Panc1 (cell line): ENCODE measurements at regions not wholly inside any gene's neighbourhood (a gene's known extent, or its start where the extent isn't known, plus 50 kb on each side); places are given as distances from the start of the nearest gene placed in this dataset.

ENCODE experiments used
- ATAC-seq: fragments of 200-7000 bp; cut with Tn5 transposase; 2 replicates; pipeline ENCODE4 v1.9.1; 2020; ENCODE audit warnings: mild to moderate bottlenecking, moderate library complexity
- BruUV-seq: library from RNA; stranded (reverse); fragments of 400-500 nt; replicated peaks from 2 replicates; lab custom pipeline; 2021; lab: Mats Ljungman, UMichigan
- CTCF ChIA-PET: fragments of 300-600 bp; sonication (Branson Sonifier 250); formaldehyde crosslinking; loops from one replicate; lab custom pipeline; 2022; ENCODE audit warnings: antibody characterized with exemption; lab: Charles Lee
- POLR2A ChIA-PET: fragments of 300-600 bp; sonication (Branson Sonifier 250); formaldehyde crosslinking; loops from one replicate; lab custom pipeline; 2022; ENCODE audit warnings: antibody characterized with exemption; lab: Charles Lee
- DNase-seq: peaks from one replicate; pipeline ENCODE4 v3.0.0-alpha.2; 2010; ENCODE audit warnings: low read depth, low spot score
- H3K27ac ChIP-seq: 2 replicates; pipeline ENCODE4 v1.5.1; 2011; ENCODE audit warnings: mild to moderate bottlenecking, low read length, inconsistent platforms
- H3K27me3 ChIP-seq: fragments of 200-500 bp; sonication (Bioruptor generic); 2 replicates; pipeline ENCODE4 v1.6.0; 2014; ENCODE audit warnings: low read length, inconsistent platforms; ENCODE audit not compliant: control insufficient read depth, insufficient read depth
- H3K36me3 ChIP-seq: fragments of 200-500 bp; sonication (Bioruptor generic); 2 replicates; pipeline ENCODE4 v1.5.1; 2014; ENCODE audit warnings: inconsistent platforms, mild to moderate bottlenecking, low read length, moderate library complexity; ENCODE audit not compliant: control insufficient read depth, insufficient read depth
- H3K4me1 ChIP-seq: 2 replicates; pipeline ENCODE4 v1.5.1; 2011; ENCODE audit warnings: inconsistent platforms, mild to moderate bottlenecking, low read length, moderate library complexity; ENCODE audit not compliant: control insufficient read depth, insufficient read depth
- H3K4me3 ChIP-seq, 2 experiments: 2 replicates each; pipeline ENCODE4 v1.5.1; 2011 to 2012; ENCODE audit warnings: low read depth in 2 of 2, low read length in 2 of 2, mild to moderate bottlenecking in 2 of 2, inconsistent platforms in 1 of 2, moderate library complexity in 1 of 2
- H3K9me3 ChIP-seq: fragments of 200-500 bp; sonication (Bioruptor generic); 2 replicates; pipeline ENCODE4 v1.5.1; 2014; ENCODE audit warnings: low read depth, mild to moderate bottlenecking, inconsistent platforms, low read length, moderate library complexity; ENCODE audit not compliant: control insufficient read depth, insufficient read depth
- POLR2AphosphoS5 ChIP-seq: IDR thresholded peaks from 2 replicates; pipeline ENCODE4 v1.6.1; 2012; ENCODE audit warnings: mild to moderate bottlenecking, low read depth, low read length, moderate library complexity
- SIN3A ChIP-seq: IDR thresholded peaks from 2 replicates; pipeline ENCODE4 v1.6.1; 2012; ENCODE audit warnings: low read depth, mild to moderate bottlenecking, low read length, moderate library complexity, borderline replicate concordance; ENCODE audit not compliant: insufficient read depth
- TCF7L2 ChIP-seq: IDR thresholded peaks from 2 replicates; pipeline ENCODE4 v1.6.1; 2011; ENCODE audit warnings: mild to moderate bottlenecking, low read depth, low read length, inconsistent platforms
- in situ Hi-C: cut with HindIII; loops from 2 replicates; pipeline ENCODE4 v1.10.0; 2016; ENCODE audit warnings: low sequenced_read_pairs, low pct_unique_long_range_greater_than_20kb
- intact Hi-C: fragments of 100-400 bp; cut with micrococcal nuclease; formaldehyde crosslinking; loops from one replicate; pipeline ENCODE4 v1.10.0; 2022; ENCODE audit not compliant: unreplicated experiment
- TF ChIP-seq, protein P1 (sequence below), 2 experiments: IDR thresholded peaks; 2 replicates each; pipeline ENCODE4 v1.6.1; 2011 to 2012; ENCODE audit warnings: low read depth in 2 of 2, control low read depth in 1 of 2, low read length in 1 of 2, mild to moderate bottlenecking in 1 of 2, moderate library complexity in 1 of 2; ENCODE audit not compliant: insufficient read depth in 1 of 2
- TF ChIP-seq, protein P2 (sequence below): fragments of 450-650 bp; IDR thresholded peaks from 2 replicates; pipeline ENCODE4 v1.5.1; 2017; ENCODE audit warnings: mild to moderate bottlenecking

DNA sequence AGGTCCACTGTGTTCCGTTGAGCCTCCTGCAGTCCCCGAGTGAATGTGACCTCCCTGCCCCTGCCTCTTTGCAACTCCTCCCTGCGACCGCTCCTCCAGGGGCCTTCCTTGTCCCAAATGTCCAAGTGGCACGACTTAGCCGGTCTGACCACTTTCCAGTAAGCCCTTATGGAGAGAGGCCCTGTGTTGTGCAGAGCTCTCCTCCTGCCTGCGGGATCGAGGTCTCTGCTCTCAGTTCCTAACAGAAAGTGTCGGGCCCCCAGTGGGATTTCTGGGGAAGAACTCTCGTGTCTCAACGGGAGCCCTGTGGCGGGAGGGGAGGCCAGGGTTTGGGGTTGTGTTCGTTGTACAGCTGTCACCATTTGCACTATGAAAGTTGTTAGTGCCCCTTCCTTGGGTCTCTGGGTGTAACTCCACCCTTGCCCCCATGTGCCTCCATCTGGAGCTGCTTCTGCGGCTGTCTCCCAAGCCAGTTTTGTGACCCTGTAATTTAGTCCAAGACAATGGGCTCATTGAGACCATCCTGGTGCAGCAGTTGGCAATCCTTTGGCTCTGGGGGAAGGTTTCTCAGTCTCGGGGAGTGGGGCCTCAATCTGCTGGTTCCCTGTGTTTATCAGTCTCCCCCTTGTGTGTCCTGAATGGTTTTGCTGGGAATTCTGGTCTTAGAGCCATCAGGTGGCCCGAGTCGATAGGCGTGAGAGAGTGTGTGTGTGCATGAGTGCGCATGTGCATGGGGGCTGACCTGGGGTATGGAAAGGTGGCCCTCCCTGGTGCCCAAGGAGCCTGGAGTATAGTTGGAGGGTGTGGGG, 234.5 kb downstream of the SEC14L1 start:
- Histone ChIP-seq H3K4me3 (peak overlapping the region; percentile 50 to 54), H3K36me3 (no peaks in the 10 kb centered on the region), H3K4me1 (peaks cover 88% of the 10 kb centered on the region), H3K27ac (peak overlapping the region; percentile 90), H3K27me3 (no peaks in the 10 kb centered on the region), H3K9me3 (no peaks in the 10 kb centered on the region)
- intact Hi-C loops: no loop called here
- ChIA-PET POLR2A (no interaction called here), CTCF (no interaction called here)
- ATAC-seq (no peak), DNase-seq (no peak)
- BruUV-seq: no TSS peak
- in situ Hi-C loops: no loop called here
- TF ChIP-seq, protein P1, sequence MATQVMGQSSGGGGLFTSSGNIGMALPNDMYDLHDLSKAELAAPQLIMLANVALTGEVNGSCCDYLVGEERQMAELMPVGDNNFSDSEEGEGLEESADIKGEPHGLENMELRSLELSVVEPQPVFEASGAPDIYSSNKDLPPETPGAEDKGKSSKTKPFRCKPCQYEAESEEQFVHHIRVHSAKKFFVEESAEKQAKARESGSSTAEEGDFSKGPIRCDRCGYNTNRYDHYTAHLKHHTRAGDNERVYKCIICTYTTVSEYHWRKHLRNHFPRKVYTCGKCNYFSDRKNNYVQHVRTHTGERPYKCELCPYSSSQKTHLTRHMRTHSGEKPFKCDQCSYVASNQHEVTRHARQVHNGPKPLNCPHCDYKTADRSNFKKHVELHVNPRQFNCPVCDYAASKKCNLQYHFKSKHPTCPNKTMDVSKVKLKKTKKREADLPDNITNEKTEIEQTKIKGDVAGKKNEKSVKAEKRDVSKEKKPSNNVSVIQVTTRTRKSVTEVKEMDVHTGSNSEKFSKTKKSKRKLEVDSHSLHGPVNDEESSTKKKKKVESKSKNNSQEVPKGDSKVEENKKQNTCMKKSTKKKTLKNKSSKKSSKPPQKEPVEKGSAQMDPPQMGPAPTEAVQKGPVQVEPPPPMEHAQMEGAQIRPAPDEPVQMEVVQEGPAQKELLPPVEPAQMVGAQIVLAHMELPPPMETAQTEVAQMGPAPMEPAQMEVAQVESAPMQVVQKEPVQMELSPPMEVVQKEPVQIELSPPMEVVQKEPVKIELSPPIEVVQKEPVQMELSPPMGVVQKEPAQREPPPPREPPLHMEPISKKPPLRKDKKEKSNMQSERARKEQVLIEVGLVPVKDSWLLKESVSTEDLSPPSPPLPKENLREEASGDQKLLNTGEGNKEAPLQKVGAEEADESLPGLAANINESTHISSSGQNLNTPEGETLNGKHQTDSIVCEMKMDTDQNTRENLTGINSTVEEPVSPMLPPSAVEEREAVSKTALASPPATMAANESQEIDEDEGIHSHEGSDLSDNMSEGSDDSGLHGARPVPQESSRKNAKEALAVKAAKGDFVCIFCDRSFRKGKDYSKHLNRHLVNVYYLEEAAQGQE (IDR thresholded peaks at IDR 0.05; ENCODE audit: insufficient read depth in 1 of 2, low read depth in 2 of 2, low read length in 1 of 2): no peak
- TF ChIP-seq, protein P2, sequence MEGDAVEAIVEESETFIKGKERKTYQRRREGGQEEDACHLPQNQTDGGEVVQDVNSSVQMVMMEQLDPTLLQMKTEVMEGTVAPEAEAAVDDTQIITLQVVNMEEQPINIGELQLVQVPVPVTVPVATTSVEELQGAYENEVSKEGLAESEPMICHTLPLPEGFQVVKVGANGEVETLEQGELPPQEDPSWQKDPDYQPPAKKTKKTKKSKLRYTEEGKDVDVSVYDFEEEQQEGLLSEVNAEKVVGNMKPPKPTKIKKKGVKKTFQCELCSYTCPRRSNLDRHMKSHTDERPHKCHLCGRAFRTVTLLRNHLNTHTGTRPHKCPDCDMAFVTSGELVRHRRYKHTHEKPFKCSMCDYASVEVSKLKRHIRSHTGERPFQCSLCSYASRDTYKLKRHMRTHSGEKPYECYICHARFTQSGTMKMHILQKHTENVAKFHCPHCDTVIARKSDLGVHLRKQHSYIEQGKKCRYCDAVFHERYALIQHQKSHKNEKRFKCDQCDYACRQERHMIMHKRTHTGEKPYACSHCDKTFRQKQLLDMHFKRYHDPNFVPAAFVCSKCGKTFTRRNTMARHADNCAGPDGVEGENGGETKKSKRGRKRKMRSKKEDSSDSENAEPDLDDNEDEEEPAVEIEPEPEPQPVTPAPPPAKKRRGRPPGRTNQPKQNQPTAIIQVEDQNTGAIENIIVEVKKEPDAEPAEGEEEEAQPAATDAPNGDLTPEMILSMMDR: no peak
- TF ChIP-seq SIN3A (no peak), POLR2AphosphoS5 (no peak), TCF7L2 (no peak)

DNA sequence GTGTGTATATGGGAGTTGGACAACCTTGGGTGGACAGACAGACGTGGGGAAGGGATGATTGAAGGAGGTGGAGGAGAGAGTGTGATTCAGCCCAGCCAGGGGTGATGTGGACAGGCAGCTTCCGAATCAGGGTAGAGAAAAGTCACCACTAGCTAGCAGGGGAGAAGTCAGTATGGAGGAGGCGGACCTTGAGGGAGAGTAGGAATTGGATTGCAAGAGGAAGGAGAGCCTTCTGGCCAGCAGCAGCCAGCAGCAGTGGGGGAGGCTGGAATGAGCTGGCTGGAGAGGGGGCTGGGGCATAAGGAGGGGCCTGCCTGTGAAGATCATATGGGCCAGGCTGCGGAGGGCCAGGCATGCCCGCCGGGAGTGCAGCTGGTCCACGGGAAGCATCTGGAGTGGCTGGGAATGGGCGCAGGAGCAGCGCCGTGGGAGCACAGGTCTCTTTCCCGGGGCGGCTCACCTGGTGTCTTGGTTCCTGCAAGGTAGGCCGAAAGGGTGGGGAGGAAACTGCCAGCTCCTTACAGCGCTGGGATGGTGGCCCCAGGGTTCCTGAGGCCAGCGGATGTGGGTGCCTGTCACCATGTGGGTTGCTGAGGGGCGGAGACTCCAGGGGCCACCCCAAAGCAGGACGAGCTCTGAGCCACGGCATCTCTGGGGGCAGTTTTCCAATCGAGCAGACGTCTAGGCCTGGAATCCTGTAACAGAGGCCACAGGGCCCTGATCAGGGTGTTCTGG, 235.3 kb downstream of the SEC14L1 start:
- Histone ChIP-seq H3K4me3 (no peak overlapping the region; a peak in 1 of 4 replicates), H3K9me3 (no peaks in the 10 kb centered on the region), H3K36me3 (no peaks in the 10 kb centered on the region), H3K27ac (peak overlapping the region; percentile 90), H3K4me1 (peaks cover 88% of the 10 kb centered on the region), H3K27me3 (no peaks in the 10 kb centered on the region)
- POLR2A ChIA-PET: no interaction called here
- intact Hi-C loops: no loop called here
- CTCF ChIA-PET: no interaction called here
- ATAC-seq (no peak), DNase-seq (no peak)
- BruUV-seq: no TSS peak
- in situ Hi-C loops: no loop called here
- TF ChIP-seq, protein P2: no peak
- TF ChIP-seq, protein P1 (IDR thresholded peaks at IDR 0.05; ENCODE audit: insufficient read depth in 1 of 2, low read depth in 2 of 2, low read length in 1 of 2): no peak
- no peak for TF ChIP-seq SIN3A
- no peak for TF ChIP-seq POLR2AphosphoS5
- TF ChIP-seq TCF7L2: no peak
